ENCODE measurements at regions not wholly inside any gene's neighbourhood (a gene's known extent, or its start where the extent isn't known, plus 50 kb on each side); places are given as distances from the start of the nearest gene placed in this dataset.

DNA sequence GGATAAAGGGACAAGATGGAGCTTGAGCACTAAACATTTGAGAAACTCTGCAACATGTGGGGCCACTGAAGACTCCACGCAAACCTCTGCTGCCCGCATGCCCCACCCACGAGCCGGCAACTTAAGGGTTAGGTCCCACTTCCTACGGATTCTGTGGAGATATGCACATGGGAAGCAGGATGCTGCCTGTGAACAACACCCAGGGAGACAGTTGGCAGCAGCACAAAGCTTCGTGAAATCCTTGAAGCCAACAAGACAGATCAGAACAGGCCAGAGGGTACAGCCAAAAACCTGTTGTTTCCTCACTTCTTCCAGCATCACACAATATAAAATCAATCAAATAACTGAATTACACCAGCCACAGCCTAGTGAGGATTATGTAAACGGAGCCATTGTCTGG lies 270.4 kb downstream of the ENC1 start:
- no peak for TF ChIP-seq POLR2AphosphoS5 (IDR thresholded peaks at IDR 0.05; ENCODE audit: low read depth, low read length)
- no peak for TF ChIP-seq TAF1 (IDR thresholded peaks at IDR 0.05; ENCODE audit: low read depth, low read length)
- no peak for TF ChIP-seq POLR2A (IDR thresholded peaks at IDR 0.05; ENCODE audit: low read depth, low read length)

Data from GM12891 (cell line).